ENCODE measurements at regions not wholly inside any gene's neighbourhood (a gene's known extent, or its start where the extent isn't known, plus 50 kb on each side); places are given as distances from the start of the nearest gene placed in this dataset.

- no peak for TF ChIP-seq EP300 (IDR thresholded peaks at IDR 0.05; ENCODE audit: low read depth)
- TF ChIP-seq CTCF (IDR thresholded peaks at IDR 0.05) = no peak
Measured at GRCh38 chr14:43903209-43903608, 603.9 kb downstream of the FSCB start.
